ENCODE measurements at regions not wholly inside any gene's neighbourhood (a gene's known extent, or its start where the extent isn't known, plus 50 kb on each side); places are given as distances from the start of the nearest gene placed in this dataset.

DNA sequence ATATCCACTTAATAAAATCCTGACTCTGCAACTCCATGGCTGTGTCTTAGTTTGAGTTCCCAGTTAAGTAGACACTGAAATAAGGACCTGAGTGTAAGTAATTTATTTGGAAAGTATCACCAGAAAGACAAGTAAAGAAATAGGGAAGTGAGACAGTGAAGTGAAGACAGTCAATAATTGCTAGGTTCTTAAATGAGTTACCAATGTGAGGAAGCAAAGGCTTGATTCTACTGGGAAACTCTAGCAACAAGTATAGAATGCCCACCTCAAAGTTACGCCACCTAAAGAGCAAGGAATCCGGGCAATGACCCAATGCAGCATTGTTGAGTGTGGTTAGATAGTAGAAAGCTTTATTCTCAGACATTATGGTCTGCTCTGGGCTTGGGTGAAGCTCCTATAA is 383.9 kb downstream of the TLR4 start:
- TF ChIP-seq, protein P1, sequence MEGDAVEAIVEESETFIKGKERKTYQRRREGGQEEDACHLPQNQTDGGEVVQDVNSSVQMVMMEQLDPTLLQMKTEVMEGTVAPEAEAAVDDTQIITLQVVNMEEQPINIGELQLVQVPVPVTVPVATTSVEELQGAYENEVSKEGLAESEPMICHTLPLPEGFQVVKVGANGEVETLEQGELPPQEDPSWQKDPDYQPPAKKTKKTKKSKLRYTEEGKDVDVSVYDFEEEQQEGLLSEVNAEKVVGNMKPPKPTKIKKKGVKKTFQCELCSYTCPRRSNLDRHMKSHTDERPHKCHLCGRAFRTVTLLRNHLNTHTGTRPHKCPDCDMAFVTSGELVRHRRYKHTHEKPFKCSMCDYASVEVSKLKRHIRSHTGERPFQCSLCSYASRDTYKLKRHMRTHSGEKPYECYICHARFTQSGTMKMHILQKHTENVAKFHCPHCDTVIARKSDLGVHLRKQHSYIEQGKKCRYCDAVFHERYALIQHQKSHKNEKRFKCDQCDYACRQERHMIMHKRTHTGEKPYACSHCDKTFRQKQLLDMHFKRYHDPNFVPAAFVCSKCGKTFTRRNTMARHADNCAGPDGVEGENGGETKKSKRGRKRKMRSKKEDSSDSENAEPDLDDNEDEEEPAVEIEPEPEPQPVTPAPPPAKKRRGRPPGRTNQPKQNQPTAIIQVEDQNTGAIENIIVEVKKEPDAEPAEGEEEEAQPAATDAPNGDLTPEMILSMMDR (IDR thresholded peaks at IDR 0.05; ENCODE audit: poor library complexity, severe bottlenecking): no peak
- no peak for TF ChIP-seq SMC3 (conservative IDR thresholded peaks at IDR 0.05; ENCODE audit: poor library complexity)
- no peak for TF ChIP-seq TAF1 (IDR thresholded peaks at IDR 0.05; ENCODE audit: low read depth)
- TF ChIP-seq POLR2AphosphoS5 (IDR thresholded peaks at IDR 0.05): no peak
- no peak for TF ChIP-seq EZH2 (IDR thresholded peaks at IDR 0.05; ENCODE audit: borderline replicate concordance, insufficient read depth, low read length, poor library complexity, severe bottlenecking)
- TF ChIP-seq, protein P2, sequence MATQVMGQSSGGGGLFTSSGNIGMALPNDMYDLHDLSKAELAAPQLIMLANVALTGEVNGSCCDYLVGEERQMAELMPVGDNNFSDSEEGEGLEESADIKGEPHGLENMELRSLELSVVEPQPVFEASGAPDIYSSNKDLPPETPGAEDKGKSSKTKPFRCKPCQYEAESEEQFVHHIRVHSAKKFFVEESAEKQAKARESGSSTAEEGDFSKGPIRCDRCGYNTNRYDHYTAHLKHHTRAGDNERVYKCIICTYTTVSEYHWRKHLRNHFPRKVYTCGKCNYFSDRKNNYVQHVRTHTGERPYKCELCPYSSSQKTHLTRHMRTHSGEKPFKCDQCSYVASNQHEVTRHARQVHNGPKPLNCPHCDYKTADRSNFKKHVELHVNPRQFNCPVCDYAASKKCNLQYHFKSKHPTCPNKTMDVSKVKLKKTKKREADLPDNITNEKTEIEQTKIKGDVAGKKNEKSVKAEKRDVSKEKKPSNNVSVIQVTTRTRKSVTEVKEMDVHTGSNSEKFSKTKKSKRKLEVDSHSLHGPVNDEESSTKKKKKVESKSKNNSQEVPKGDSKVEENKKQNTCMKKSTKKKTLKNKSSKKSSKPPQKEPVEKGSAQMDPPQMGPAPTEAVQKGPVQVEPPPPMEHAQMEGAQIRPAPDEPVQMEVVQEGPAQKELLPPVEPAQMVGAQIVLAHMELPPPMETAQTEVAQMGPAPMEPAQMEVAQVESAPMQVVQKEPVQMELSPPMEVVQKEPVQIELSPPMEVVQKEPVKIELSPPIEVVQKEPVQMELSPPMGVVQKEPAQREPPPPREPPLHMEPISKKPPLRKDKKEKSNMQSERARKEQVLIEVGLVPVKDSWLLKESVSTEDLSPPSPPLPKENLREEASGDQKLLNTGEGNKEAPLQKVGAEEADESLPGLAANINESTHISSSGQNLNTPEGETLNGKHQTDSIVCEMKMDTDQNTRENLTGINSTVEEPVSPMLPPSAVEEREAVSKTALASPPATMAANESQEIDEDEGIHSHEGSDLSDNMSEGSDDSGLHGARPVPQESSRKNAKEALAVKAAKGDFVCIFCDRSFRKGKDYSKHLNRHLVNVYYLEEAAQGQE (IDR thresholded peaks at IDR 0.05; ENCODE audit: borderline replicate concordance): no peak
- TF ChIP-seq RAD21 (conservative IDR thresholded peaks at IDR 0.05): no peak
- no peak for TF ChIP-seq EP300 (conservative IDR thresholded peaks at IDR 0.05; ENCODE audit: poor library complexity, severe bottlenecking)

All from neural cell (in vitro differentiated cells).